ENCODE measurements at regions not wholly inside any gene's neighbourhood (a gene's known extent, or its start where the extent isn't known, plus 50 kb on each side); places are given as distances from the start of the nearest gene placed in this dataset.

GRCh38 chr4:61143461-61143860 lies 56.7 kb upstream of the ADGRL3 start (continued):
- TF ChIP-seq E2F8 (IDR thresholded peaks at IDR 0.05; ENCODE audit: low read depth, partially characterized antibody) (no peak), SMARCA5 (IDR thresholded peaks at IDR 0.05) (no peak), HDAC2 (IDR thresholded peaks at IDR 0.05) (no peak), CHD1 (IDR thresholded peaks at IDR 0.05; ENCODE audit: low read depth, low read length) (no peak), EGR1 (IDR thresholded peaks at IDR 0.05; ENCODE audit: borderline replicate concordance in 1 of 2, low read depth in 2 of 2, low read length in 2 of 2) (no peak), BACH1 (IDR thresholded peaks at IDR 0.05; ENCODE audit: borderline replicate concordance) (no peak), CUX1 (IDR thresholded peaks at IDR 0.05; ENCODE audit: insufficient replicate concordance, low read depth, low read length) (no peak)

Data from GM12878 (cell line).